NCI-H748 treated with DMSO at 0.1 percent for 48 hours (cell line): ENCODE measurements at regions not wholly inside any gene's neighbourhood (a gene's known extent, or its start where the extent isn't known, plus 50 kb on each side); places are given as distances from the start of the nearest gene placed in this dataset.

Source experiments
- DNase-seq: peaks from one replicate; lab custom pipeline; 2025; lab: John Stamatoyannopoulos, UW

GRCh38 chr17:15109608-15110007 is 155.5 kb downstream of the PMP22 start:
- DNase-seq, result no peak

- DNase-seq, result no peak
Observed at GRCh38 chr17:15108992-15109391, 156.1 kb downstream of the PMP22 start.

GRCh38 chr17:15106540-15106939 is 158.6 kb downstream of the PMP22 start:
- no peak for DNase-seq

GRCh38 chr17:15103785-15104184 is 161.3 kb downstream of the PMP22 start:
- no peak for DNase-seq

GRCh38 chr17:15101175-15101574 is 164.0 kb downstream of the PMP22 start:
- no peak for DNase-seq

- DNase-seq, result no peak
Observed at GRCh38 chr17:15096511-15096910, 168.6 kb downstream of the PMP22 start.

- DNase-seq, result no peak
Observed at GRCh38 chr17:15095935-15096334, 169.2 kb downstream of the PMP22 start.

- DNase-seq, result no peak
Observed at GRCh38 chr17:15092762-15093161, 172.4 kb downstream of the PMP22 start.

GRCh38 chr17:15092261-15092660 is 172.9 kb downstream of the PMP22 start:
- no peak for DNase-seq

- no peak for DNase-seq
Observed at GRCh38 chr17:15091825-15092224, 173.3 kb downstream of the PMP22 start.

GRCh38 chr17:15090533-15090932 is 174.6 kb downstream of the PMP22 start:
- no peak for DNase-seq

GRCh38 chr17:15087946-15088345 is 177.2 kb downstream of the PMP22 start:
- no peak for DNase-seq

- no peak for DNase-seq
Observed at GRCh38 chr17:15086776-15087295, 178.3 kb downstream of the PMP22 start.

- DNase-seq, result no peak
Observed at GRCh38 chr17:15085890-15086677, 179.0 kb downstream of the PMP22 start.

- no peak for DNase-seq
Observed at GRCh38 chr17:15083225-15083624, 181.9 kb downstream of the PMP22 start.

GRCh38 chr17:15081008-15081407 is 184.1 kb downstream of the PMP22 start:
- DNase-seq, result no peak

GRCh38 chr17:15078570-15078969 is 186.6 kb downstream of the PMP22 start:
- DNase-seq, result no peak

GRCh38 chr17:15076991-15077663 is 188.0 kb downstream of the PMP22 start:
- no peak for DNase-seq

- DNase-seq, result no peak
Observed at GRCh38 chr17:15051933-15052332, 213.2 kb downstream of the PMP22 start.

- DNase-seq, result no peak
Observed at GRCh38 chr17:15049795-15050160, 215.3 kb downstream of the PMP22 start.

- DNase-seq, result no peak
Observed at GRCh38 chr17:15048933-15049794, 216.0 kb downstream of the PMP22 start.

- DNase-seq, result no peak
Observed at GRCh38 chr17:15048381-15048780, 216.7 kb downstream of the PMP22 start.
